ENCODE measurements at regions not wholly inside any gene's neighbourhood (a gene's known extent, or its start where the extent isn't known, plus 50 kb on each side); places are given as distances from the start of the nearest gene placed in this dataset.

DNA sequence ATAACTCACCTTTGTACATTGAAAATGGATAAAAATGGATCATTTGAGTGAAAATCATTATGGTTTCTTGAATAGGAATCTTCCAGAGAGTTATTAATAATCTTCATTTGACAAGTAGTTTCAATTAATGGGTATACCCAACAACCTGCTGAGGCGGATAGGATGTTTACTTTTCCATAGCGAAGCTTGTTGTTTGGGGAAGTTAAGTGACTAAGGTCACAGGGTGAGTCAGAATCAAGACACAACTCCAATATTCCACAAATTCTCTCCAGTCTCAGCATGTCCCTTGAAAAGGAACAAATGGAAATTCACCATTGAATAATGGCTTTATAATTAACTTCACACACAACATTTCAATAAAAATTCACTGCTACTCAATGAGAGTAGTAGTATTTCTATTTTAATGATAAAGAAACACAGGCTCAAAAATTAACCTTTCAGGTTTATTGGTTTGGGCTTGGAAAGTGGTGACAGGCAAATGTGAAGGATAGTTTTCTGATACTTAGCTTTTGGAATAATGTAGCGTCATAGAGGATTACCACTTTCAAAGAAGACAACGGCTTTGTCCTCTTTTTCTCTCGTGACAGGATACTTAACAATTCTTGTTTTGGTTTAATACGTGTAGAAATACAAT is 211.3 kb downstream of the GPD2 start:
- no peak for ATAC-seq (replicated peaks in 6 of 8)
- Histone ChIP-seq H3K4me1 (replicated peaks in 1 of 2) (no peaks in the 10 kb centered on the region), H3K4me3 (no peak overlapping the region), H3K27ac (no peak overlapping the region)
- 50 to 100% (median 78%) methylated on average over 2 to 6 of the region's 6 CpGs for WGBS, 10 experiments
- in situ Hi-C loops (cut with MboI; ENCODE audit: low pct_unique_long_range_greater_than_20kb in 2 of 9, low sequenced_read_pairs in 9 of 9, unreplicated experiment in 9 of 9) = no loop called here

- ATAC-seq (replicated peaks in 6 of 8) = no peak
- H3K4me3 ChIP-seq = no peak overlapping the region
- H3K27ac ChIP-seq = no peak overlapping the region
- no peaks in the 10 kb centered on the region for H3K4me1 ChIP-seq (replicated peaks in 1 of 2)
- in situ Hi-C loops (cut with MboI; ENCODE audit: low pct_unique_long_range_greater_than_20kb in 2 of 9, low sequenced_read_pairs in 9 of 9, unreplicated experiment in 9 of 9) = no loop called here
These were observed 212.3 kb downstream of the GPD2 start for GRCh38 chr2:156648522-156648921.

DNA sequence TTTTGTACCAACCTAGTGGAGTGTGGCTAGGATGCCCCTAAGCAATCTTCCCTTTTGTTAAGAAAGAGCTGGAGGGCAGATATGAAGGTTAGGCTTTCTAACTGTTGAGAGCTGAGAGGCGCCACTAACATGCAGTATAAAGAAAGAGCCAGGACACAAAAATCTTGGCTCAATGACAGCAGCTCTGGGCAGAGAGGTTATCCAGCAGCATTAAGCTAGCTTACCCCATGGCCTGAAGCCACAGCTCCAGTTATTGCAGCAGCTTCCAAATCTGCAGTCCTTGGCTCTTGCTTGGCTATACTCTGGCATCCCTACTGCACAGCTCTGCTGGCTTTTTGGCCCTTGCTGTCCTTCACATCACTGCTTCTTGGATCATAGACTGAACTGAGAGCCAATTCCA is 213.4 kb downstream of the GPD2 start:
- ATAC-seq (replicated peaks in 6 of 8) = peak in 1 of 8 experiments; percentile 20
- no peak overlapping the region for H3K4me3 ChIP-seq
- no peak overlapping the region for H3K27ac ChIP-seq
- H3K4me1 ChIP-seq (replicated peaks in 1 of 2) = no peaks in the 10 kb centered on the region
- in situ Hi-C loops (cut with MboI; ENCODE audit: low pct_unique_long_range_greater_than_20kb in 2 of 9, low sequenced_read_pairs in 9 of 9, unreplicated experiment in 9 of 9) = no loop called here
- 83 to 100% (median 100%) methylated on average over 1 of the region's 1 CpG; no CpG with 5 or more reads in 6 of the 10 experiments for WGBS, 10 experiments

DNA sequence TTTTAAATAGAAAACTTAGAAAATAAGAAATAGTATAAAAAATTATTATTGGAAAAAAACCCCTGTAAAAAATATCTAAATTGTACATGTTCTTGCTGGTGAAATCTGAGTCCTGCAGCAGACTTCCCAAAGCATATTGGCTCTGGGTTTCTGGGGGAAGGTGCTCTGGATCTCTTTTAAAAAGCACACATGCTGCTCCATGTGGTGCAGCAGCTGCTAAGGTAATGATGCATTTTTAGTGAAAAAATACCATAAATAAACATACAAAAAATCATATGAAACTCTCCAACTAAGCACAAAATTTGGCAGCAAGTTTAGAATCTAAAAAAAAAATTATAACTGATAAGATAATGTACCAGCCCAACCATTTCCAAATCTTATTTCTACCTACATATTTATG is 216.5 kb downstream of the GPD2 start:
- Histone ChIP-seq H3K4me3 (no peak overlapping the region), H3K4me1 (replicated peaks in 1 of 2) (no peaks in the 10 kb centered on the region), H3K27ac (no peak overlapping the region)
- ATAC-seq (replicated peaks in 6 of 8) = no peak
- in situ Hi-C loops (cut with MboI; ENCODE audit: low pct_unique_long_range_greater_than_20kb in 2 of 9, low sequenced_read_pairs in 9 of 9, unreplicated experiment in 9 of 9) = no loop called here

GRCh38 chr2:156653675-156654074 is 217.5 kb downstream of the GPD2 start:
- in situ Hi-C loops (cut with MboI; ENCODE audit: low pct_unique_long_range_greater_than_20kb in 2 of 9, low sequenced_read_pairs in 9 of 9, unreplicated experiment in 9 of 9) = no loop called here
- no peak for ATAC-seq (replicated peaks in 6 of 8)
- no peaks in the 10 kb centered on the region for H3K4me1 ChIP-seq (replicated peaks in 1 of 2)
- no peak overlapping the region for H3K27ac ChIP-seq
- no peak overlapping the region for H3K4me3 ChIP-seq

- Histone ChIP-seq H3K4me3 (no peak overlapping the region), H3K4me1 (replicated peaks in 1 of 2) (no peaks in the 10 kb centered on the region), H3K27ac (no peak overlapping the region)
- ATAC-seq (replicated peaks in 6 of 8) = peak in 2 of 8 experiments; percentile 37 to 42
- in situ Hi-C loops (cut with MboI; ENCODE audit: low pct_unique_long_range_greater_than_20kb in 2 of 9, low sequenced_read_pairs in 9 of 9, unreplicated experiment in 9 of 9) = no loop called here
- 40 to 100% (median 82%) methylated on average over 1 to 2 of the region's 2 CpGs; no CpG with 5 or more reads in 2 of the 10 experiments for WGBS, 10 experiments
These were observed 221.6 kb downstream of the GPD2 start for GRCh38 chr2:156657809-156658208.

DNA sequence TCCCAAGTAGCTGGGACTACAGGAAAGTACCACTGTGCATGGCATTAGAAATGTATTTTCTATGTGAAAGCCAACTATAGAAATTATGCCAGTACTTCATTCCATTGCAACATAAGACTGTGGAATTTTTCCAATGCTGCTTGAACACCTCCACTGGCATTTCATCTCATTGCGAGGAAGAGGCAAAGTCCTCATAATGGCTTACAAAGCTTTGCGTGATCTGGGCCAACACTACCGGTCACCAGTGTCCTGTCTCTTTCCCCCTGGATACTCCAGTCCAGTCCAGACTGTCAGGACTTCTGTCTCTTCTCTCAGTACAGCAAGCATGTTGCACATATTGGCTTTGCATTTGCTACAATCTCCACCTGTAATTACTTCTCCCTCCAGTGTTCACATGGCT is 223.5 kb downstream of the GPD2 start:
- Histone ChIP-seq H3K4me3 (no peak overlapping the region), H3K27ac (no peak overlapping the region), H3K4me1 (replicated peaks in 1 of 2) (no peaks in the 10 kb centered on the region)
- WGBS, 10 experiments = 60 to 100% (median 100%) methylated on average over 2 to 3 of the region's 3 CpGs; no CpG with 5 or more reads in 3 of the 10 experiments
- in situ Hi-C loops (cut with MboI; ENCODE audit: low pct_unique_long_range_greater_than_20kb in 2 of 9, low sequenced_read_pairs in 9 of 9, unreplicated experiment in 9 of 9) = no loop called here
- ATAC-seq (replicated peaks in 6 of 8) = no peak

DNA sequence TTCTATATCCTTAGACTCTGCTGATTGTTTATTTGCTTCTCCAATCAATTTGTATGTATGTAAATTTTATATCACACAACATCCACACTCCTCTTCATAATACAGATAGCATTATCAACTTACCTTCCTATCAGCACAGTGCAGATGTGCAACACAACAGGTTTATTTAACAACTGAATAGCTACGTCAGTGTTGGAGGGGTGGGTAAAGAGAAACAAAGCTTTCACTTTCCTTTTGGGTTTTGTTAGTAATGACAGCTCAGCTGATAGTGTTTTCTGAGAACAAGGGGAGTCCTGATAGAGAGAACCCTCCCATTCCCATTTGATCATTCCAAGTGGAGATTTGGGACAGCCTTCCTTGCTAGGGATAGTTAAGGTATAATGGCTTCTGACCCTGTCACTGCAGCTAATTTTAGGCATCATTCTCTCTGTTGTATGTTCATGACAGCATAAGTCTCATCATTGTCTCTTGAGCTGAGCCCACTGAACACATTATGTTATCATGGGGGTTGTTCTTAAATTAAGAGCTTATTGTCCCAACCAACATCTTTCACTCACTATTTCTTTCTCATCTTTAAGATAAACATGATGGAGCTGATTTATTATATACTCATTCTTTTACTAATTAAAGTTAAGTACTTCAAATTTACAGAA is 227.7 kb downstream of the GPD2 start:
- 57 to 100% (median 94%) methylated on average over 1 of the region's 1 CpG; no CpG with 5 or more reads in 4 of the 10 experiments for WGBS, 10 experiments
- in situ Hi-C loops (cut with MboI; ENCODE audit: low pct_unique_long_range_greater_than_20kb in 2 of 9, low sequenced_read_pairs in 9 of 9, unreplicated experiment in 9 of 9) = no loop called here
- no peak overlapping the region for H3K4me3 ChIP-seq
- ATAC-seq (replicated peaks in 6 of 8) = no peak
- H3K27ac ChIP-seq = no peak overlapping the region
- no peaks in the 10 kb centered on the region for H3K4me1 ChIP-seq (replicated peaks in 1 of 2)

GRCh38 chr2:156666130-156666785 is 230.1 kb downstream of the GPD2 start:
- no peak overlapping the region for H3K4me3 ChIP-seq
- no peak for ATAC-seq (replicated peaks in 6 of 8)
- in situ Hi-C loops (cut with MboI; ENCODE audit: low pct_unique_long_range_greater_than_20kb in 2 of 9, low sequenced_read_pairs in 9 of 9, unreplicated experiment in 9 of 9) = no loop called here
- no peaks in the 10 kb centered on the region for H3K4me1 ChIP-seq (replicated peaks in 1 of 2)
- H3K27ac ChIP-seq = no peak overlapping the region
- WGBS, 10 experiments = 80 to 100% (median 96%) methylated on average over 1 to 4 of the region's 4 CpGs

GRCh38 chr2:156670104-156670503 is 233.9 kb downstream of the GPD2 start:
- Histone ChIP-seq H3K4me1 (replicated peaks in 1 of 2) (peaks cover 4 to 6% of the 10 kb centered on the region in 2 donors), H3K27ac (no peak overlapping the region), H3K4me3 (no peak overlapping the region)
- no peak for ATAC-seq (replicated peaks in 6 of 8)
- WGBS, 10 experiments = 0 to 100% (median 95%) methylated on average over 1 to 2 of the region's 2 CpGs
- in situ Hi-C loops (cut with MboI; ENCODE audit: low pct_unique_long_range_greater_than_20kb in 2 of 9, low sequenced_read_pairs in 9 of 9, unreplicated experiment in 9 of 9) = no loop called here

- in situ Hi-C loops (cut with MboI; ENCODE audit: low pct_unique_long_range_greater_than_20kb in 2 of 9, low sequenced_read_pairs in 9 of 9, unreplicated experiment in 9 of 9) = no loop called here
- WGBS, 10 experiments = 4 to 72% (median 49%) methylated on average over 3 to 6 of the region's 6 CpGs
- H3K4me1 ChIP-seq (replicated peaks in 1 of 2) = peaks cover 4 to 6% of the 10 kb centered on the region in 2 donors
These were observed 235.7 kb downstream of the GPD2 start for GRCh38 chr2:156671706-156672361.

GRCh38 chr2:156672556-156673332 is 236.6 kb downstream of the GPD2 start:
- H3K27ac ChIP-seq = no peak overlapping the region
- H3K4me3 ChIP-seq = no peak overlapping the region
- ATAC-seq (replicated peaks in 6 of 8) = peak in 3 of 8 experiments; percentile 34 to 64 (median 34)
- in situ Hi-C loops (cut with MboI; ENCODE audit: low pct_unique_long_range_greater_than_20kb in 2 of 9, low sequenced_read_pairs in 9 of 9, unreplicated experiment in 9 of 9) = no loop called here
- peaks cover 4 to 6% of the 10 kb centered on the region in 2 donors for H3K4me1 ChIP-seq (replicated peaks in 1 of 2)
- 13 to 87% (median 80%) methylated on average over 4 to 7 of the region's 7 CpGs for WGBS, 10 experiments

More at GRCh38 chr2:156671706-156672361, 235.7 kb downstream of the GPD2 start:
- Histone ChIP-seq H3K27ac (no peak overlapping the region), H3K4me3 (no peak overlapping the region)
- ATAC-seq (replicated peaks in 6 of 8) = peak in 3 of 8 experiments; percentile 83 to 86 (median 85)

- H3K4me3 ChIP-seq = no peak overlapping the region
- peaks cover 4 to 6% of the 10 kb centered on the region in 2 donors for H3K4me1 ChIP-seq (replicated peaks in 1 of 2)
- in situ Hi-C loops (cut with MboI; ENCODE audit: low pct_unique_long_range_greater_than_20kb in 2 of 9, low sequenced_read_pairs in 9 of 9, unreplicated experiment in 9 of 9) = no loop called here
- WGBS, 10 experiments = 0 to 100% (median 47%) methylated on average over 1 to 2 of the region's 2 CpGs; no CpG with 5 or more reads in 2 of the 10 experiments
- H3K27ac ChIP-seq = no peak overlapping the region
- ATAC-seq (replicated peaks in 6 of 8) = peak in 3 of 8 experiments; percentile 27 to 63 (median 38)
These were observed 237.1 kb downstream of the GPD2 start for GRCh38 chr2:156673333-156673615.

Data from motor neuron (in vitro differentiated cells).